H9 (cell line): ENCODE measurements at regions not wholly inside any gene's neighbourhood (a gene's known extent, or its start where the extent isn't known, plus 50 kb on each side); places are given as distances from the start of the nearest gene placed in this dataset.

Experiments
- DNase-seq: peaks from one replicate; pipeline ENCODE4 v3.0.0-alpha.2; 2017
- H2AFZ ChIP-seq: one replicate; pipeline ENCODE4 v1.6.1; 2013; ENCODE audit warnings: mild to moderate bottlenecking, low read length, control low read depth, moderate library complexity
- H2AK5ac ChIP-seq: 2 replicates; pipeline ENCODE4 v1.6.1; 2013; ENCODE audit warnings: low read length, control low read depth, mixed read lengths; ENCODE audit not compliant: insufficient read length
- H2BK120ac ChIP-seq: one replicate; pipeline ENCODE4 v1.6.1; 2013; ENCODE audit warnings: low read depth, mild to moderate bottlenecking, low read length, control low read depth, inconsistent platforms; ENCODE audit not compliant: poor library complexity, severe bottlenecking
- H2BK12ac ChIP-seq: 2 replicates; pipeline ENCODE4 v1.6.1; 2013; ENCODE audit warnings: low read length, control low read depth, mixed read lengths, low read depth; ENCODE audit not compliant: insufficient read length
- H2BK15ac ChIP-seq: 2 replicates; pipeline ENCODE4 v1.6.1; 2013; ENCODE audit warnings: low read depth, low read length, control low read depth
- H2BK20ac ChIP-seq: one replicate; pipeline ENCODE4 v1.6.1; 2013; ENCODE audit warnings: low read depth, mild to moderate bottlenecking, low read length, control low read depth, inconsistent platforms; ENCODE audit not compliant: poor library complexity, severe bottlenecking
- H2BK5ac ChIP-seq: 2 replicates; pipeline ENCODE4 v1.6.1; 2013; ENCODE audit warnings: low read length, control low read depth, mixed read lengths; ENCODE audit not compliant: insufficient read length
- H3K14ac ChIP-seq: 2 replicates; pipeline ENCODE4 v1.6.1; 2013; ENCODE audit warnings: low read length, control low read depth; ENCODE audit not compliant: insufficient read depth
- H3K18ac ChIP-seq: 2 replicates; pipeline ENCODE4 v1.6.1; 2013; ENCODE audit warnings: low read depth, mild to moderate bottlenecking, mixed read lengths, low read length, control low read depth; ENCODE audit not compliant: insufficient read length
- H3K23ac ChIP-seq: 2 replicates; pipeline ENCODE4 v1.6.1; 2013; ENCODE audit warnings: low read length, control low read depth, mixed read lengths, low read depth; ENCODE audit not compliant: insufficient read length
- H3K23me2 ChIP-seq: 2 replicates; pipeline ENCODE4 v1.6.1; 2013; ENCODE audit warnings: low read depth, mild to moderate bottlenecking, mixed read lengths, low read length, control low read depth; ENCODE audit not compliant: insufficient read length, poor library complexity, severe bottlenecking
- H3K27ac ChIP-seq: 2 replicates; pipeline ENCODE4 v1.5.1; 2013; ENCODE audit warnings: low read length, control low read depth, mixed read lengths, low read depth; ENCODE audit not compliant: insufficient read length
- H3K27me3 ChIP-seq: 2 replicates; pipeline ENCODE4 v1.6.1; 2013; ENCODE audit warnings: low read length, control low read depth, inconsistent platforms; ENCODE audit not compliant: insufficient read depth
- H3K4ac ChIP-seq: 2 replicates; pipeline ENCODE4 v1.6.1; 2013; ENCODE audit warnings: low read depth, mild to moderate bottlenecking, control low read depth, inconsistent platforms, low read length, moderate library complexity
- H3K4me1 ChIP-seq: 2 replicates; pipeline ENCODE4 v1.6.1; 2013; ENCODE audit warnings: low read length, control low read depth, inconsistent platforms; ENCODE audit not compliant: insufficient read depth
- H3K4me2 ChIP-seq: 2 replicates; pipeline ENCODE4 v1.6.1; 2013; ENCODE audit warnings: low read length, control low read depth, mixed read lengths; ENCODE audit not compliant: insufficient read length, insufficient read depth
- H3K56ac ChIP-seq: 2 replicates; pipeline ENCODE4 v1.6.1; 2013; ENCODE audit warnings: low read depth, mild to moderate bottlenecking, mixed read lengths, low read length, control low read depth; ENCODE audit not compliant: insufficient read length
- H3K79me1 ChIP-seq: 2 replicates; pipeline ENCODE4 v1.6.1; 2013; ENCODE audit warnings: low read depth, mild to moderate bottlenecking, moderate library complexity, low read length, control low read depth, inconsistent platforms; ENCODE audit not compliant: insufficient read depth, poor library complexity, severe bottlenecking
- H3K79me2 ChIP-seq: 2 replicates; pipeline ENCODE4 v1.6.1; 2013; ENCODE audit warnings: low read length, control low read depth, inconsistent platforms; ENCODE audit not compliant: insufficient read depth
- H3K9ac ChIP-seq: 2 replicates; pipeline ENCODE4 v1.6.1; 2013; ENCODE audit warnings: low read length, control low read depth, mixed read lengths; ENCODE audit not compliant: insufficient read length; ENCODE audit errors: extremely low read depth
- H3K9me3 ChIP-seq: one replicate; pipeline ENCODE4 v1.6.1; 2013; ENCODE audit warnings: low read depth, low read length, inconsistent platforms; ENCODE audit not compliant: control insufficient read depth
- H3T11ph ChIP-seq: one replicate; pipeline ENCODE4 v1.6.1; 2013; ENCODE audit warnings: mild to moderate bottlenecking, low read length, control low read depth, inconsistent platforms
- H4K20me1 ChIP-seq: one replicate; pipeline ENCODE4 v1.6.1; 2013; ENCODE audit not compliant: control insufficient read depth, insufficient read length, insufficient read depth
- H4K5ac ChIP-seq: 2 replicates; pipeline ENCODE4 v1.6.1; 2013; ENCODE audit warnings: low read depth, mild to moderate bottlenecking, mixed read lengths, low read length, control low read depth; ENCODE audit not compliant: insufficient read length
- H4K8ac ChIP-seq: replicated peaks from 2 replicates; pipeline ENCODE4 v1.6.1; 2013; ENCODE audit warnings: low read length, control low read depth, mixed read lengths, low read depth; ENCODE audit not compliant: insufficient read length
- H4K91ac ChIP-seq: 2 replicates; pipeline ENCODE4 v1.6.1; 2013; ENCODE audit warnings: low read depth, mild to moderate bottlenecking, moderate library complexity, mixed read lengths, low read length, control low read depth; ENCODE audit not compliant: insufficient read length
- H3K27ac Mint-ChIP-seq, 3 experiments: 2 replicates in 2 of 3; 3 replicates in 1 of 3; pipeline ENCODE4 v1.8.0; 2020 to 2021; ENCODE audit warnings: mixed read lengths in 3 of 3, mild to moderate bottlenecking in 1 of 3, moderate library complexity in 1 of 3
- H3K27me3 Mint-ChIP-seq: 2 replicates; pipeline ENCODE4 v1.8.0; 2021; ENCODE audit warnings: low read depth, mild to moderate bottlenecking, moderate library complexity, mixed read lengths
- H3K36me3 Mint-ChIP-seq, 3 experiments: 2 replicates in 2 of 3; 3 replicates in 1 of 3; pipeline ENCODE4 v1.8.0; 2020 to 2021; ENCODE audit warnings: low read depth in 3 of 3, mixed read lengths in 3 of 3; ENCODE audit not compliant: insufficient read depth in 1 of 3
- H3K4me1 Mint-ChIP-seq, 2 experiments: 2 replicates each; pipeline ENCODE4 v1.8.0; 2020; ENCODE audit warnings: mixed read lengths in 2 of 2
- H3K4me3 Mint-ChIP-seq, 2 experiments: 2 replicates in 1 of 2; 3 replicates in 1 of 2; pipeline ENCODE4 v1.8.0; 2020 to 2021; ENCODE audit warnings: mild to moderate bottlenecking in 2 of 2, mixed read lengths in 2 of 2, moderate library complexity in 1 of 2
- H3K9me3 Mint-ChIP-seq, 2 experiments: 2 replicates in 1 of 2; 3 replicates in 1 of 2; pipeline ENCODE4 v1.8.0; 2020; ENCODE audit warnings: mild to moderate bottlenecking in 2 of 2, mixed read lengths in 2 of 2, moderate library complexity in 1 of 2
- WGBS: extraction: QIAGEN DNeasy Blood & Tissue Kit; methylation state at CpG from one replicate; pipeline ENCODE4 v1.1.7; 2013; ENCODE audit warnings: missing lambda C conversion rate, low lambda C conversion rate, mixed read lengths; ENCODE audit not compliant: insufficient read length; ENCODE audit errors: extremely low coverage; 5-methylcytosine and 5-hydroxymethylcytosine counted together
- TF ChIP-seq, protein P1 (sequence below): fragments of 200-600 bp; sonication (generic); conservative IDR thresholded peaks from 3 replicates; pipeline ENCODE4 v1.8.0; 2021; ENCODE audit warnings: antibody characterized with exemption, mild to moderate bottlenecking

DNA sequence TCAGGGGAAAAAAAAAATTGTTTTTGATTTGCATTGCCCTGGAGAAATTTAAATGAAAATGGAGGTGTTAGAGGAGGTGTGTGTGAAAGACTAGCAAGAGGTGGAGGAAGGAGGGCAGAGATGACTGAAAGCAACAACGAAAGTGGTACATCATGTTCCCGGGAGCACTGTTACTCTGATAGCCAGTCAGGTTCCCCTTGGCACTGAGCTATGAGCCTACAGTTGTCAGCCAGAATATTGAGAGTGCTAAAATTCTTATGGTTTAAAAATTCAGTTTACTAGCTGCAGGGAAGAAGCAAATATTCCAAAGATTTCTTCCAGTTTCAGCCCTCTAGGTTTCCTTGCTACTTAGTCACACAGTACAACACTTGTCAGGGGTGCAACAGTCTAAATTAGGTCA is 366.7 kb upstream of the DLGAP1 start:
- Mint-ChIP-seq H3K9me3 (peaks cover 2 to 7% of the 10 kb centered on the region in 2 experiments; a peak in 2 of 5 replicates), H3K4me1 (peaks cover 24 to 26% of the 10 kb centered on the region in 2 experiments), H3K4me3 (no peak overlapping the region), H3K36me3 (peaks cover 0 to 7% (median 0%) of the 10 kb centered on the region in 3 experiments; a peak in 1 of 7 replicates), H3K27ac (no peak overlapping the region), H3K27me3 (no peaks in the 10 kb centered on the region; the same call in 1 of the 2 replicates)
- no peak overlapping the region for H2BK120ac ChIP-seq
- H3K79me1 ChIP-seq, result no peaks in the 10 kb centered on the region
- no peaks in the 10 kb centered on the region for H4K20me1 ChIP-seq
- H2AFZ ChIP-seq, result no peak overlapping the region
- no peaks in the 10 kb centered on the region for H3K27me3 ChIP-seq
- H2BK15ac ChIP-seq, result no peak overlapping the region
- H4K8ac ChIP-seq, result no peak overlapping the region
- H2BK20ac ChIP-seq, result no peak overlapping the region
- H2AK5ac ChIP-seq, result no peak overlapping the region
- H3K27ac ChIP-seq, result no peak overlapping the region
- no peak overlapping the region for H4K5ac ChIP-seq
- H3K4ac ChIP-seq, result no peak overlapping the region
- H2BK5ac ChIP-seq, result no peak overlapping the region
- no peak overlapping the region for H3K56ac ChIP-seq
- H3K79me2 ChIP-seq, result no peaks in the 10 kb centered on the region
- H2BK12ac ChIP-seq, result no peak overlapping the region
- no peak overlapping the region for H3T11ph ChIP-seq
- no peaks in the 10 kb centered on the region for H3K23me2 ChIP-seq
- no peak for DNase-seq
- WGBS, result no CpG with 5 or more reads among the region's 2 CpGs
- no peaks in the 10 kb centered on the region for H3K9me3 ChIP-seq
- H3K14ac ChIP-seq, result no peak overlapping the region
- 0 out of 2 replicates have a peak, but pooled peaks cover 3% of the 10 kb centered on the region for H3K4me1 ChIP-seq
- no peak overlapping the region for H4K91ac ChIP-seq
- no peak overlapping the region for H3K9ac ChIP-seq
- TF ChIP-seq, protein P1, sequence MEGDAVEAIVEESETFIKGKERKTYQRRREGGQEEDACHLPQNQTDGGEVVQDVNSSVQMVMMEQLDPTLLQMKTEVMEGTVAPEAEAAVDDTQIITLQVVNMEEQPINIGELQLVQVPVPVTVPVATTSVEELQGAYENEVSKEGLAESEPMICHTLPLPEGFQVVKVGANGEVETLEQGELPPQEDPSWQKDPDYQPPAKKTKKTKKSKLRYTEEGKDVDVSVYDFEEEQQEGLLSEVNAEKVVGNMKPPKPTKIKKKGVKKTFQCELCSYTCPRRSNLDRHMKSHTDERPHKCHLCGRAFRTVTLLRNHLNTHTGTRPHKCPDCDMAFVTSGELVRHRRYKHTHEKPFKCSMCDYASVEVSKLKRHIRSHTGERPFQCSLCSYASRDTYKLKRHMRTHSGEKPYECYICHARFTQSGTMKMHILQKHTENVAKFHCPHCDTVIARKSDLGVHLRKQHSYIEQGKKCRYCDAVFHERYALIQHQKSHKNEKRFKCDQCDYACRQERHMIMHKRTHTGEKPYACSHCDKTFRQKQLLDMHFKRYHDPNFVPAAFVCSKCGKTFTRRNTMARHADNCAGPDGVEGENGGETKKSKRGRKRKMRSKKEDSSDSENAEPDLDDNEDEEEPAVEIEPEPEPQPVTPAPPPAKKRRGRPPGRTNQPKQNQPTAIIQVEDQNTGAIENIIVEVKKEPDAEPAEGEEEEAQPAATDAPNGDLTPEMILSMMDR, result no peak
- H3K4me2 ChIP-seq, result no peak overlapping the region
- no peak overlapping the region for H3K18ac ChIP-seq
- no peak overlapping the region for H3K23ac ChIP-seq
